Neural cell (in vitro differentiated cells): ENCODE measurements at regions not wholly inside any gene's neighbourhood (a gene's known extent, or its start where the extent isn't known, plus 50 kb on each side); places are given as distances from the start of the nearest gene placed in this dataset.

ENCODE experiments used
- CTCF ChIP-seq: fragments of 450-650 bp; IDR thresholded peaks from 2 replicates; pipeline ENCODE4 v1.5.1; 2014; ENCODE audit warnings: antibody characterized with exemption, mild to moderate bottlenecking, moderate library complexity; ENCODE audit not compliant: poor library complexity, severe bottlenecking
- EP300 ChIP-seq: fragments of 450-650 bp; conservative IDR thresholded peaks from 2 replicates; pipeline ENCODE4 v1.6.1; 2014; ENCODE audit warnings: antibody characterized with exemption, mild to moderate bottlenecking, moderate library complexity; ENCODE audit not compliant: poor library complexity, severe bottlenecking
- EZH2 ChIP-seq: fragments of 200-600, 300-800 bp; shearing (Covaris generic), sonication (generic); IDR thresholded peaks from 2 replicates; pipeline ENCODE4 v1.6.1; 2014; ENCODE audit warnings: antibody characterized with exemption, low read length, borderline replicate concordance, mild to moderate bottlenecking; ENCODE audit not compliant: insufficient read depth, poor library complexity, severe bottlenecking
- MXI1 ChIP-seq: fragments of 450-650 bp; conservative IDR thresholded peaks from 2 replicates; pipeline ENCODE4 v1.6.1; 2014; ENCODE audit warnings: antibody characterized with exemption, mild to moderate bottlenecking; ENCODE audit not compliant: poor library complexity, severe bottlenecking
- POLR2AphosphoS5 ChIP-seq: IDR thresholded peaks from 2 replicates; pipeline ENCODE4 v1.6.1; 2012
- RAD21 ChIP-seq: fragments of 450-650 bp; conservative IDR thresholded peaks from 2 replicates; pipeline ENCODE4 v1.6.1; 2014; ENCODE audit warnings: antibody characterized with exemption, mild to moderate bottlenecking, moderate library complexity
- REST ChIP-seq: IDR thresholded peaks from 2 replicates; pipeline ENCODE4 v1.6.1; 2012; ENCODE audit warnings: borderline replicate concordance
- TAF1 ChIP-seq: IDR thresholded peaks from 2 replicates; pipeline ENCODE4 v1.6.1; 2012; ENCODE audit warnings: low read depth

GRCh38 chr20:48171071-48171470, 385.8 kb upstream of the SULF2 start:
- TF ChIP-seq CTCF (no peak), MXI1 (no peak), RAD21 (no peak), POLR2AphosphoS5 (no peak), EZH2 (no peak), EP300 (no peak), TAF1 (no peak), REST (no peak)
